Stimulated activated naive CD8-positive, alpha-beta T cell treated with anti-CD3 and anti-CD28 coated beads, Interleukin-15, Interleukin-2, amounts not matched to agents 100 ng/mL and 50 ng/mL, for 24 hours (primary cell): ENCODE measurements at regions not wholly inside any gene's neighbourhood (a gene's known extent, or its start where the extent isn't known, plus 50 kb on each side); places are given as distances from the start of the nearest gene placed in this dataset.

Experiments used
- H3K27ac Mint-ChIP-seq: one replicate; pipeline ENCODE4 v1.8.0; 2021; ENCODE audit warnings: mild to moderate bottlenecking, mixed read lengths
- H3K27me3 Mint-ChIP-seq: one replicate; pipeline ENCODE4 v1.8.0; 2021; ENCODE audit warnings: mixed read lengths
- H3K36me3 Mint-ChIP-seq: one replicate; pipeline ENCODE4 v1.8.0; 2021; ENCODE audit warnings: low read depth, mixed read lengths
- H3K4me1 Mint-ChIP-seq: one replicate; pipeline ENCODE4 v1.8.0; 2021; ENCODE audit warnings: low read depth, mixed read lengths
- H3K4me3 Mint-ChIP-seq: one replicate; pipeline ENCODE4 v1.8.0; 2021; ENCODE audit warnings: mild to moderate bottlenecking, mixed read lengths
- H3K9me3 Mint-ChIP-seq: one replicate; pipeline ENCODE4 v1.8.0; 2021; ENCODE audit warnings: mixed read lengths

DNA sequence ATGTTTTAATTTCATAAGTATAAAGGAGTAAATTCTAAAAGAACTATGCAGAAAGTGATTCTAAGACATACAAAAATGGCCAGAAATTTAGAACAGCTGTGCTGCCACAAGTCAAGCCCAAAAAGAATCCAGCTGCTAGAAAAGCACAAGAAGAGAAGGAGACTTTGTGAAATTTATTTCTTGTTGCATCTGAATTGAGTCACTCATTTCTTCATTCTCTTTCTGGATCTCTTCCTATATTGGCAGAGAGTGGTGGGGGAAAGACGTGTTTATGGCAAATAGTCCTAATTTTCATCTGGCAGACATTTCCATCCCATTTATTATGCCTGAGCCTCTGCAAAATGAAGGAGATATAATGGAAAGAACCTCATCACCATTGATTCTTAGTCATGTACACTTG is 139.6 kb upstream of the CTTNBP2NL start:
- no peaks in the 10 kb centered on the region for H3K9me3 Mint-ChIP-seq
- H3K27ac Mint-ChIP-seq, result no peak overlapping the region
- H3K4me3 Mint-ChIP-seq, result no peak overlapping the region
- no peaks in the 10 kb centered on the region for H3K4me1 Mint-ChIP-seq
- H3K36me3 Mint-ChIP-seq, result no peaks in the 10 kb centered on the region
- peaks cover 29% of the 10 kb centered on the region for H3K27me3 Mint-ChIP-seq

DNA sequence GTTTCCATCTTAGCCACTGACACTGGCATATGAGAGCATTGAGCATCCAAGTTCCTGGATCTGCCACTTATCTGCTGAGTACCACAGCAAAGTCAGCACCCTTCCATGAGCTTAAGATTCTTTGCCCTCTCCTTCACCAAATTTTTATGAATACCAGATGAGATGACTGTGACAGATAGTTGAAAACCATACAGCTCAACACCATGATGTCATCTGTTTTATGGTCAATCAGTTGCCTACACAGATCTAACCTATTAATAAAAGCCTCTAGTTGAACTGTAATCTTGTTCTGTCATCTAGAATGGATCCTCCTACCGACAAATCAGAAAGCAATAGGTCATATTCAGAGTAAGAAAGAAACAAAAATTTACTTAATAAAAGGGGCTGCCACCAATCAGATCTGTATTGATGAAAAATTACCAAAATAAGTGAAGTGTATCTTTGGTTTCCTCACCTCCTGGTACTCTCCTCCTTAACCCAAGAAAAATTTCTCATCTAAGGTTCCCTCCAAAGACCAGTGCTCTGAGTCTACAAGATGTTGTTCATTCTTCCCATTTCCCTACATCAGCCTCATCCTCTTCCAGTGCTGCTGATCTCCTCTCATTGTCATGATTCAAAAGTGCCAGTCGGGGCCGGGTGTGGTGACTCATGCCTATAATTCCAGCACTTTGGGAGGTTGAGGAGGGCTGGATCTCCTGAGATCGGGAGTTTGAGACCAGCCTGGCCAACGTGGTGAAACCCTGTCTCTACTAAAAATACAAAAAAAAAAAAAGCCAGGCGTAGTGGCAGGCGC is 138.8 kb upstream of the CTTNBP2NL start:
- peaks cover 33% of the 10 kb centered on the region for H3K27me3 Mint-ChIP-seq
- H3K4me1 Mint-ChIP-seq, result no peaks in the 10 kb centered on the region
- no peaks in the 10 kb centered on the region for H3K36me3 Mint-ChIP-seq
- H3K9me3 Mint-ChIP-seq, result no peaks in the 10 kb centered on the region
- H3K4me3 Mint-ChIP-seq, result no peak overlapping the region
- no peak overlapping the region for H3K27ac Mint-ChIP-seq

DNA sequence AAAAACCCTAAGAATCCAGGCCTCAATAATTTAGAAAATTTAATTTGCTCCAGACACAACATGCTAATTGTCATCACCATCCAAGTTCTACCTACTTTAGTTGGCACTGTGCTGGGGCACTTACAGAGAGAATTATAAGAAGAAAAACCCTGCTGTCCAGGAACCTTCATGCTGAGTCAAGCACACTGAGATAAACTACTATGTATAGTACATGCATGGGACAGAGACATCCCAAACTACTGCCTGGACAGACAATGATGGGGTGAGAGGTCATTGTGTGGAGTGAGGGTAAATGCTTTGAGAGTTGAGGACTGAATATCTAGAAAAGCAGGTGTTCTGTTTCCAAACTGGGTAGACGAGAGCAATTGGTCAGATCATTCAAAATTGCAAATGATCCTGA is 135.3 kb upstream of the CTTNBP2NL start:
- Mint-ChIP-seq H3K4me3 (no peak overlapping the region), H3K27ac (no peak overlapping the region), H3K9me3 (no peaks in the 10 kb centered on the region), H3K27me3 (peaks cover 18% of the 10 kb centered on the region), H3K4me1 (no peaks in the 10 kb centered on the region), H3K36me3 (no peaks in the 10 kb centered on the region)

DNA sequence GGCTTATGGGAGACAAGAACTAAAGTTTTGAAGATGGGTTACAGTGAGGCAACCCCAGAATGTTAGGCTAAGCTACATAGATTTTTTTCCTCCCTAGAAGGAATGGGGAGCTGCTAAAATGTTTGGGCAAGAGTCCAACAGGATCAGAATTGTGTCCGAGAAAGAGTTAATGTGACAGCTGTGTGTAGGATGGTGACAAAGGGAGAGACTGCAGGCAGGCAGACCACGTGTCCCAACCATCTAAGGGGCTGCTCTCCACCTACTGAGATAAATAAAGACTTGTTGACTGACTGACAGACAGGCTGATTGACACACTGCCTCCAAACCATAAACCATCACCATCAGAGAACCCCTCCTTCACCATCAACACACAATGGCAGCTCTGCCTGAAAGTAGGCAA is 133.7 kb upstream of the CTTNBP2NL start:
- Mint-ChIP-seq H3K27ac (no peak overlapping the region), H3K4me3 (no peak overlapping the region), H3K4me1 (no peaks in the 10 kb centered on the region), H3K9me3 (no peaks in the 10 kb centered on the region), H3K27me3 (peaks cover 14% of the 10 kb centered on the region), H3K36me3 (no peaks in the 10 kb centered on the region)

DNA sequence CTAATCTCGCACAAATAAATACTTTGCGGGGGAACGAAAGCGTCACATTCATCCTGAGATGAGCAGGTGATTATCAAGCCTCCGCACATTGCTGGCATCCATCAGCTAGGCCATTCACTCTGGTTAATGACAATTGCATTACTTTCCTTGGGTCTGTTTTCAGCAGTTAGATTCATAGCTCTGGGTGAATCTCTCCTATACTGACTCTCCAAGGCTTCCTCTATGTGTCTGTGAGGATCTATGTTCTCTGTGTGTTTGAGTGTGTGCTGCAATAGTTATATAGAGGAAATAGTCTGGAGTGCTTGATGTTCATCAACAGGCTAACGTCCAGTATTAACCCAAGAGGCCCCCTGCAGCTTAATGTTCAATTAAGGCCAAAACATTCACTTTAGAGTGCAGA is 133.0 kb upstream of the CTTNBP2NL start:
- peaks cover 12% of the 10 kb centered on the region for H3K27me3 Mint-ChIP-seq
- no peak overlapping the region for H3K4me3 Mint-ChIP-seq
- H3K27ac Mint-ChIP-seq, result no peak overlapping the region
- no peaks in the 10 kb centered on the region for H3K36me3 Mint-ChIP-seq
- H3K9me3 Mint-ChIP-seq, result no peaks in the 10 kb centered on the region
- H3K4me1 Mint-ChIP-seq, result no peaks in the 10 kb centered on the region

DNA sequence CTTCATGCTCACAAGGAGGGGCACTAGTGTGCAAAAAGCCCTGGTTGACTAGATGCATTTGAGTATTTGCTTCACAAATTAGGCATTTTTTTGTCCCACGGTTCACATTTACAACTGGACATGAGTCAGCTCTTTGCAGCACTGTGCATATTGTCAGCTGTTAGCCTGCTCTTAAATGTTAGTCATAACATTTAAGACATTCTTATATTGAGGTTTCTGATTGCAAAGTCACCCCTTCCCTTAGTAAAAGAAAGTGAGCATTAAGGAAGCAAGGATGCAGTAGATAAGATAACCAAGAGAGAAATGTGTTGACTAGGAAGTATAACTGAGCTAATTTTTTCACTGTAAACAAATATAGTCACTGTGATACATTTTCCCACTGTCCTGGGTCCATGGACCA is 132.6 kb upstream of the CTTNBP2NL start:
- Mint-ChIP-seq H3K27me3 (peaks cover 12% of the 10 kb centered on the region), H3K4me1 (no peaks in the 10 kb centered on the region), H3K27ac (no peak overlapping the region), H3K4me3 (no peak overlapping the region), H3K36me3 (no peaks in the 10 kb centered on the region), H3K9me3 (no peaks in the 10 kb centered on the region)

DNA sequence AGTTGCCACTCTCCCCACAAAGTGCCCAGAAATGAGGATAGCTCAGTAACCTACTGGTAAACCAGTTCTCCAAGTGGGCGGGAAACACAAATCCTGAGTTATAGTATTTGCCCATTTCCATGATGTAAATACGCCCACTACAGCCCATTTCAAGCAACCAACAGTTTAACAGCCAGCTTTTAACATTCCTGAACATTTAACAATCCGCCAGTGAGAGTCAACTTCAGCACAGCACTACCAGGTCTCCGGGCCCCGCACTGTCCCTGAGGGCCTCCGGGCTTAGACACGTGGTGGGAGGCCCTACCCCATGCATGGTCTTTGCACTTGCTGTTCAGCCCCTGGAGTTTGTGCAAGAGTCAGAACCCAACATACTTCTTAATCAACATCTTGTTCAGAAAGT is 132.0 kb upstream of the CTTNBP2NL start:
- Mint-ChIP-seq H3K36me3 (no peaks in the 10 kb centered on the region), H3K9me3 (no peaks in the 10 kb centered on the region), H3K4me3 (no peak overlapping the region), H3K27ac (no peak overlapping the region), H3K4me1 (no peaks in the 10 kb centered on the region), H3K27me3 (peaks cover 12% of the 10 kb centered on the region)

DNA sequence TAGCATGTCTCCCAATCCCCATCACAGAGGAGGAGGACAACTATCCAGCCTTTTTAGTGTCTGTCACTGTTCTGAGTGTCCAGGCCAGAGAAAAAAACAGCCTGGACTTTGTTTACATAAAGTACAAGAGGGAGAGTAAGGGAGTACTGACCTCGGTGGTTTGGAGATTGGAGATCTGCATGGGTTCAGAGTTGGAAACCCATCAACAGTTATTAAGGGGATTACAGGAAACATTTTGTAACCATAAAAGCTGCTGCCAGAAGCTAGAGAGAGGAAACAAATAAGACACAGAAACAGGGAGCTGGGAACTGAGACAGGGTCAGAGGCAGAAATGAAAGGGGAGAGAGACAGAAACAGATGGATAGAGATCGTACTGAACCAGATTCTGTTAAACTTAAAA is 131.5 kb upstream of the CTTNBP2NL start:
- Mint-ChIP-seq H3K27me3 (peaks cover 12% of the 10 kb centered on the region), H3K4me1 (no peaks in the 10 kb centered on the region), H3K9me3 (no peaks in the 10 kb centered on the region), H3K4me3 (no peak overlapping the region), H3K27ac (no peak overlapping the region), H3K36me3 (no peaks in the 10 kb centered on the region)

DNA sequence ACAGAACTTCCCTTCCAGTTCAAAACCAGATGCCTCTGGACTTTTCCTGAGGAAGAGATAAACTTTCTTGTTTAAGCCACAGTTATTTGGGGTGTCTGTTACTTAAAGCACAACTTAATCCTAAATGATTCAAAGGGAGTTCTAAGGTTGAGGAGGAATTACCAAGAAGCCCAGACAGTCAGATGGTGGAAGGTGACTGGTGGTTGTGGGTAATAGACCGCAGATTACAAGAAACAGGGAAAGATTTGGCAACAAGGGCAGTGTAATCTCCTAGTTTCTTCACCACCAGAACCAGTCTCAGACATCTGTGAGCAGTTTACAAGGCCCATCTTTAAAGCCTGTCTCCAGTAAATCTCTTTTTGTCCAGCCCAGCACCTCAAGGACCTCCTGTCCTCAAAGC is 130.1 kb upstream of the CTTNBP2NL start:
- Mint-ChIP-seq H3K27ac (no peak overlapping the region), H3K4me3 (no peak overlapping the region), H3K9me3 (peaks cover 6% of the 10 kb centered on the region), H3K36me3 (no peaks in the 10 kb centered on the region), H3K27me3 (peaks cover 17% of the 10 kb centered on the region), H3K4me1 (no peaks in the 10 kb centered on the region)

DNA sequence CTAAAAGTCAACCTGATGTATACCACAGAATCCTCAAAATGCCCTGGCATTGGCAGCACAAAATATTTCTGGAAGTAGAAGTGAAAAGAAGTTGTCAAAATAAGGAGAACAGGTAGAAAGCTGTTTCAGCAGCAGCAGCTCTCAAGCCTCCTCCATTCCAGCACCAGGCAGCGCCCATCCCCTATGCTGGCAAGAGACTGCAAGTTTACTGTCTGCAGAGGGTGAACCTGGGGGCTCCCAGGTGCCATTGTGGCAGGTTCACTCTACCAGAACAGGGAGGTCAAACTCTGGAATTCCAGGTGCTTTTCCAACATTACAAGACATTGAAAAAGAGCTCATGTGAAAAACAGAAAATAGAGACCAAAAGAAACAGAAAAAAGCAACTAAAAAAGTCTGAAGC is 128.8 kb upstream of the CTTNBP2NL start:
- H3K27ac Mint-ChIP-seq, result no peak overlapping the region
- no peaks in the 10 kb centered on the region for H3K36me3 Mint-ChIP-seq
- H3K4me3 Mint-ChIP-seq, result no peak overlapping the region
- H3K27me3 Mint-ChIP-seq, result peaks cover 19% of the 10 kb centered on the region
- no peaks in the 10 kb centered on the region for H3K4me1 Mint-ChIP-seq
- peaks cover 7% of the 10 kb centered on the region for H3K9me3 Mint-ChIP-seq

DNA sequence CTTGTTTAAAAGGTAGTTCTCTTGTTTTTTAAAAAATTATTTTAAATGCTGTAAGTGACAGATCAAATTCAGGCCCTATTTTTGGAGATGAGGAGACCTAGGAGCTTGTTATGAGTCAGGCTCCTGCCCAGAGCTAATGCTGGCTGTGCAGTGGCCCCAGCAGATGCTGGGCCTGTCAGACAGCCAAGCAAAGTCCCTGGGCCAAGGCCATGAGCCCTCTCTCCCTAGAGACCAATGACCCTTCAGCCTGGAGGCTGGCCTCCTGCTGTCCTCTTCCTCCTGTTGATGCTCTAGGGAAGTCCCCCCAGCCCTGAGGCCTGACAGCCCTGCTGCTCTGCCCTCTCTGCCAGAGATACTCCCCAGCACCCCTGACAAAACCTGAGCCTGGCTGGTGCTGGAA is 128.1 kb upstream of the CTTNBP2NL start:
- no peak overlapping the region for H3K27ac Mint-ChIP-seq
- H3K36me3 Mint-ChIP-seq, result no peaks in the 10 kb centered on the region
- peaks cover 21% of the 10 kb centered on the region for H3K27me3 Mint-ChIP-seq
- peaks cover 7% of the 10 kb centered on the region for H3K9me3 Mint-ChIP-seq
- H3K4me3 Mint-ChIP-seq, result no peak overlapping the region
- H3K4me1 Mint-ChIP-seq, result no peaks in the 10 kb centered on the region

DNA sequence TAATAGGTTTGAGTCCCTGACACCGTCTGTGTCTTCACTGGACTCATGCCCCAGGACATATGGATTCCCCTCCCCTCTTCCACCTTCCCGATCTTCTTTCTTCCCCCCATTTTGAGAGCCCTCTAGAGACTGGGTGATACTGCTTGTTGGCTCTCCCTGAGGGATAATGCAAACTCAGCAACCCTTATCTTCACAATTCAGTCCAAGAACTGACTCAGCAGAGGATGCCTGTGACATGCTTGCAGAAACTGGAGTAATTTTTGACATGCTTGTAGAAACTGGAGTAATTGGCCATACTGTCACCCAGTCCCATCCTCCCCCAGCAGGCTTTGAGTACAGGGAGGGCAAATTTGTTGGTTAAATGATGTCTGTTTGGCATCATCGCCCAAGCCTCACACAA is 127.6 kb upstream of the CTTNBP2NL start:
- no peaks in the 10 kb centered on the region for H3K36me3 Mint-ChIP-seq
- H3K9me3 Mint-ChIP-seq, result peaks cover 7% of the 10 kb centered on the region
- no peaks in the 10 kb centered on the region for H3K4me1 Mint-ChIP-seq
- H3K4me3 Mint-ChIP-seq, result no peak overlapping the region
- H3K27me3 Mint-ChIP-seq, result peaks cover 25% of the 10 kb centered on the region
- H3K27ac Mint-ChIP-seq, result no peak overlapping the region

DNA sequence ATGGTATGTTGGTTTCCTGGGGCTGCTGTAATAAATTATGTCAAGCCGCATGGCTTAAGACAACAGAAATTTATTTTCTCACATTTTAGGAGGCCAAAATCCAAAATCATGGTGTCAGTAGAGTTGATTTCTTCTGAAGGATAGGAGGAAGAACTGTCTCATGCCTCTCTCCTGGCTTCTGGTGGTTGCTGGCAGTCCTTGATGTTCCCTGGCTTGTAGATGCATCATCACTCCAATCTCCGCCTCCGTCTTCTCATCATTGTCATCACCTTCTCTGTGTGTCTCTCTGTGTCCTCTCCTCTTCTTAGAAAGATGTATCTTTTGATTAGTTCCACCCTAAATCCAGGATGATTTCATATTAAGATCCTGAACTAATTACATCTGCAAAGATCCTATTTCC is 124.7 kb upstream of the CTTNBP2NL start:
- peaks cover 37% of the 10 kb centered on the region for H3K27me3 Mint-ChIP-seq
- H3K4me3 Mint-ChIP-seq, result no peak overlapping the region
- no peaks in the 10 kb centered on the region for H3K36me3 Mint-ChIP-seq
- peaks cover 14% of the 10 kb centered on the region for H3K9me3 Mint-ChIP-seq
- no peak overlapping the region for H3K27ac Mint-ChIP-seq
- no peaks in the 10 kb centered on the region for H3K4me1 Mint-ChIP-seq

DNA sequence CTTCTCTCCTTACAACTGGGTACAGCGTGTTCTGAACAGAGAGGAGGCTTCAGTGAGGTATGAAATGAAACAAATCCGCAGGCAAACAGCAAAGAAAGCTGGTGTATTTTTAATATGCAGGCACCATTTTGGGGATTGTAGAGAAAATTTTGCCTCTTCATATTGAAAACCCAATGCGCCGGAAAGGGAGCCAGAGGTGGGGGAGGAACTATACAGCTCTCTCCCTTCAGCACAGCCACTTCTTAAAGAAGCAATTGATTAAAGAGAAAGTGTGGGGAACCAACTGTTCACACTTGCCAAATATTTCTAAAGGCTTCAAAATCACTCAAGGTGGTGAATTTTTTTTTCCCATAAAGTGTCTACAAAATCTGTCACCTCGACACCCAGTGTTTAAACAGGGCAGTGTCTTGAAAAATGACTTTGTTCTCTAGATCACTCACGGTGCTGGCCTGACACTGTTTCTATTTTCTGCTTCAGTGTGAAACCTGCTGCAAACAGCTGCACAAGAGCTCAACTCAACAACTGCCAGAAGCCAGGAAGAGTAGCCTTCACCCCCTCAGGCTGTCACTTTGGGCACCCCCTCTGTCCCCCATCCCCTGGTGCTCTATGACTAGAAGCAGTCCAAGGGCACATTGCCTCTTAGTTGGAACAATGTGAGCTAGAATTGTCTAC is 123.8 kb upstream of the CTTNBP2NL start:
- Mint-ChIP-seq H3K27me3 (peaks cover 37% of the 10 kb centered on the region), H3K9me3 (peaks cover 14% of the 10 kb centered on the region), H3K4me1 (no peaks in the 10 kb centered on the region), H3K36me3 (no peaks in the 10 kb centered on the region), H3K27ac (no peak overlapping the region), H3K4me3 (no peak overlapping the region)

DNA sequence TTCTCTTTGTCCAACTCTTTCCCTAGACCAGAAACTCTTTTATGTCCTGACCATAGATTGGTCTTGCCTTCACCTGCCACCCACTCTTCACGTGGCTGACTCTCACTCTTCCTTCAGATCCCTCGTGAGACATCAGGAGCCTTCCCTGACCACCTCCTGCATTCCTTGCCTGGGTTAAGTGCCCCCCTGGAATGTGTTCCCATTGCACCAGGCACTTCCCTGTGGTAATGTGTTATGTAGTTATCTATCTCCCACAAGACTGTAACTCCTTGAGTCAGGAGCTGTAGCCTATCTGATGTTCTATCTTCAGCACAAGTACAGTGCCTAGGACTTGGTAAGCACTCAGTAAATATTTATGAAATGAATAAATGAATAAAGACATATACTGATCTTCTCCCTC is 111.2 kb upstream of the CTTNBP2NL start:
- no peaks in the 10 kb centered on the region for H3K9me3 Mint-ChIP-seq
- H3K4me1 Mint-ChIP-seq, result no peaks in the 10 kb centered on the region
- no peaks in the 10 kb centered on the region for H3K36me3 Mint-ChIP-seq
- no peak overlapping the region for H3K27ac Mint-ChIP-seq
- H3K4me3 Mint-ChIP-seq, result no peak overlapping the region
- peaks cover 33% of the 10 kb centered on the region for H3K27me3 Mint-ChIP-seq

DNA sequence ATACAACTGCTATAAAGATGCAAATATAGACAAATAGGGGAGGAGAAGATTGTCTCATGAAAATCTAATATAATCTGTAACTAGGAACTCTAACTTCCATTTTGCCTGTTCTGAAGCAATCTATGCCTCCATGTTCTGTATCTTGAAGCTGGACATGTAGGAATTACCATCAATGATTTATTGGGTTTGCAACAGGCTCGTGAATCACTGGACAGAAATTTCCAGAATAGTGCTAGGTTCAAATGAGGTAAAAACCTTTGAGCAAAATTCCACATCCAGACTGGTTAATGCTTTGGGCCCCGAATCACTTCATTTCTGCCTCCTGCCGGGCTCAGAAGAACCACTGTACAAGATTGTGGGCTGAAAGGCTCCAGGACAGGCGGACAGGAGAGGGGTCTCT is 110.7 kb upstream of the CTTNBP2NL start:
- H3K4me1 Mint-ChIP-seq, result no peaks in the 10 kb centered on the region
- peaks cover 33% of the 10 kb centered on the region for H3K27me3 Mint-ChIP-seq
- H3K36me3 Mint-ChIP-seq, result no peaks in the 10 kb centered on the region
- H3K4me3 Mint-ChIP-seq, result no peak overlapping the region
- no peaks in the 10 kb centered on the region for H3K9me3 Mint-ChIP-seq
- H3K27ac Mint-ChIP-seq, result no peak overlapping the region
